Dermis blood vessel endothelial cell (primary cell): ENCODE measurements at regions not wholly inside any gene's neighbourhood (a gene's known extent, or its start where the extent isn't known, plus 50 kb on each side); places are given as distances from the start of the nearest gene placed in this dataset.
A peak's percentile ranks its signal among the peaks of the same experiment; 100 is the strongest.
"Not testable (repeated sequence)": the region's sequence is repeated elsewhere in the genome, so short reads cannot be mapped to it uniquely, and the experiment has no call there.

ENCODE experiments used
- DNase-seq: peaks from one replicate; pipeline ENCODE4 v3.0.0; 2010

GRCh38 chr13:50130123-50130946 is 115.1 kb downstream of the KCNRG start:
- DNase-seq = peak; percentile 51

GRCh38 chr13:50131920-50132903 is 117.0 kb downstream of the KCNRG start:
- no peak for DNase-seq

GRCh38 chr13:50132904-50133357 is 117.7 kb downstream of the KCNRG start:
- no peak for DNase-seq

- no peak for DNase-seq
Measured at GRCh38 chr13:50133358-50133953, 118.2 kb downstream of the KCNRG start.

- no peak for DNase-seq
Measured at GRCh38 chr13:50136226-50136625, 121.0 kb downstream of the KCNRG start.

GRCh38 chr13:50136678-50137077 is 121.4 kb downstream of the KCNRG start:
- DNase-seq = no peak

GRCh38 chr13:50139435-50139934 is 124.2 kb downstream of the KCNRG start:
- not testable (repeated sequence) for DNase-seq

- no peak for DNase-seq
Measured at GRCh38 chr13:50140153-50140552, 124.9 kb downstream of the KCNRG start.

- DNase-seq = no peak
Measured at GRCh38 chr13:50140581-50141374, 125.5 kb downstream of the KCNRG start.

GRCh38 chr13:50141375-50141975 is 126.2 kb downstream of the KCNRG start:
- no peak for DNase-seq

GRCh38 chr13:50144246-50145160 is 129.3 kb downstream of the KCNRG start:
- DNase-seq = no peak

GRCh38 chr13:50149214-50149613 is 134.0 kb downstream of the KCNRG start:
- DNase-seq = no peak

- DNase-seq = peak; percentile 24
Measured at GRCh38 chr13:50149932-50150331, 134.7 kb downstream of the KCNRG start.

- no peak for DNase-seq
Measured at GRCh38 chr13:50152224-50152623, 137.0 kb downstream of the KCNRG start.

GRCh38 chr13:50152655-50153309 is 137.5 kb downstream of the KCNRG start:
- DNase-seq = no peak

GRCh38 chr13:50153401-50153800 is 138.2 kb downstream of the KCNRG start:
- DNase-seq = no peak

- no peak for DNase-seq
Measured at GRCh38 chr13:50153876-50154275, 138.6 kb downstream of the KCNRG start.

GRCh38 chr13:50154697-50155096 is 139.5 kb downstream of the KCNRG start:
- no peak for DNase-seq

GRCh38 chr13:50156140-50156539 is 140.9 kb downstream of the KCNRG start:
- DNase-seq = no peak
